Thymus (tissue), 11 donors: ENCODE measurements at regions not wholly inside any gene's neighbourhood (a gene's known extent, or its start where the extent isn't known, plus 50 kb on each side); places are given as distances from the start of the nearest gene placed in this dataset.
"Not testable (repeated sequence)": the region's sequence is repeated elsewhere in the genome, so short reads cannot be mapped to it uniquely, and the experiment has no call there.

ENCODE experiments used
- DNase-seq, 9 donors: peaks; one replicate each; pipeline ENCODE4 v3.0.0-alpha.2; 2013; ENCODE audit warnings: low spot score in 9 of 9, low read depth in 6 of 9, missing footprints in 1 of 9
- H3K27ac ChIP-seq, 2 donors: one replicate each; pipeline ENCODE4 v1.5.1; 2013; ENCODE audit warnings: control low read depth in 1 of 2, low read depth in 1 of 2, low read length in 1 of 2, mild to moderate bottlenecking in 1 of 2, moderate library complexity in 1 of 2
- H3K27me3 ChIP-seq, 2 donors: one replicate each; pipeline ENCODE4 v1.5.1; 2013; ENCODE audit warnings: low read length in 1 of 2; ENCODE audit not compliant: control insufficient read depth in 2 of 2, insufficient read depth in 1 of 2
- H3K36me3 ChIP-seq, 2 donors: one replicate each; pipeline ENCODE4 v1.5.1; 2013; ENCODE audit warnings: low read length in 1 of 2, mild to moderate bottlenecking in 1 of 2, moderate library complexity in 1 of 2; ENCODE audit not compliant: control insufficient read depth in 2 of 2, insufficient read depth in 2 of 2
- H3K4me1 ChIP-seq, 2 donors: one replicate each; pipeline ENCODE4 v1.5.1; 2013; ENCODE audit warnings: low read length in 2 of 2; ENCODE audit not compliant: control insufficient read depth in 2 of 2, insufficient read depth in 2 of 2
- H3K4me3 ChIP-seq, 2 donors: one replicate each; pipeline ENCODE4 v1.5.1; 2013; ENCODE audit warnings: low read length in 2 of 2, control low read depth in 1 of 2, mild to moderate bottlenecking in 1 of 2
- H3K9me3 ChIP-seq, 2 donors: one replicate each; pipeline ENCODE4 v1.5.1; 2013; ENCODE audit warnings: low read length in 1 of 2, mild to moderate bottlenecking in 1 of 2; ENCODE audit not compliant: control insufficient read depth in 2 of 2, insufficient read depth in 1 of 2
- WGBS: extraction: QIAGEN DNeasy Blood & Tissue Kit; methylation state at CpG from one replicate; pipeline ENCODE4 v1.1.7; 2013; 5-methylcytosine and 5-hydroxymethylcytosine counted together
- donor health status: healthy.

- Histone ChIP-seq H3K4me3 (no peak overlapping the region), H3K9me3 (no peaks in the 10 kb centered on the region), H3K36me3 (no peaks in the 10 kb centered on the region), H3K27me3 (no peaks in the 10 kb centered on the region), H3K4me1 (no peaks in the 10 kb centered on the region), H3K27ac (no peak overlapping the region)
- no peak for DNase-seq
- WGBS = 97% methylated on average over 1 of the region's 1 CpG
Measured at GRCh38 chr1:207256869-207257268, 64.6 kb upstream of the CD55 start.

DNA sequence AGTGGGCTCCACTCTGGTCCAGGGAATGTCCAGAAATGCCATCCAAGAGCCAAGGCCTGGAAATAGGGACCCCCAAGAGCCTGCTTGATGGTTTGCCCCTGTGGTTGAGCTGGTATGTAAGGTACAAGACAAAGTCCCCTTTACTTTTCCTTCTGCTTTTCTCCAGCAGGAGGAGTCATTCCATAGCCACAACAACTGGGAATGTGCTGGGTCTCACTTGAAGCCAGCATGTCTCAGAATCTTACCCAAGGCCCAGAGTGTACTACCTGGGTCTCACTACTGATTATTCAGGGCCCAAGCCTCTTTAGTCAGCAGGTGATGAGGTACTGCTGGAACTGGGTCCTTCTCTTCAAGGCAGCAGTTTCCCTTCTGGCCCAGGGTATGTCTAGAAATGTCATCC is 62.1 kb upstream of the CD55 start:
- DNase-seq = no peak
- no peak overlapping the region for H3K4me3 ChIP-seq
- H3K36me3 ChIP-seq = no peaks in the 10 kb centered on the region

DNA sequence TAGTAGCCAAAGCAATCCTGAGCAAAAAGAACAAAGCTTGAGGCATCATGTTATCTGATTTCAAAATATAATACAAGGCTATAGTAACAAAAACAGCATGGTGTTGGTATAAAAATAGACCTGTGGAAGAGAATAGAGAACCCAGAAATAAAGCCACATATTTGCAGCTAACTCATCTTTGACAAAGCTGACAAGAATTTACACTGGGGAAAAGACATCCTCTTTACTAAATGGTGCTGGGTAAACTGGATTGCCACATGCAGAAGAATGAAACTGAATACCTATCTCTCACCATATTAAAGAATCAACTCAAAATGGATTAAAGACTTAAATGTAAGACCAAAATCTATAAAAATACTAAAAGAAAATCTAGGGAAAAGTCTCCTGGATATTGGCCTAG is 59.5 kb upstream of the CD55 start:
- H3K27ac ChIP-seq = no peak overlapping the region
- no peaks in the 10 kb centered on the region for H3K4me1 ChIP-seq
- no peak overlapping the region for H3K4me3 ChIP-seq
- H3K36me3 ChIP-seq = no peaks in the 10 kb centered on the region
- H3K27me3 ChIP-seq = no peaks in the 10 kb centered on the region
- H3K9me3 ChIP-seq = no peaks in the 10 kb centered on the region
- DNase-seq = no peak

More for the DNA sequence above, 62.1 kb upstream of the CD55 start:
- H3K27me3 ChIP-seq = no peaks in the 10 kb centered on the region
- no peaks in the 10 kb centered on the region for H3K4me1 ChIP-seq
- no peaks in the 10 kb centered on the region for H3K9me3 ChIP-seq
- no peak overlapping the region for H3K27ac ChIP-seq

GRCh38 chr1:207262891-207263290 is 58.6 kb upstream of the CD55 start:
- not testable (repeated sequence) for H3K4me1 ChIP-seq, H3K4me3 ChIP-seq, H3K9me3 ChIP-seq, DNase-seq, H3K36me3 ChIP-seq, H3K27me3 ChIP-seq, H3K27ac ChIP-seq
- 99% methylated on average over 3 of the region's 3 CpGs for WGBS

DNA sequence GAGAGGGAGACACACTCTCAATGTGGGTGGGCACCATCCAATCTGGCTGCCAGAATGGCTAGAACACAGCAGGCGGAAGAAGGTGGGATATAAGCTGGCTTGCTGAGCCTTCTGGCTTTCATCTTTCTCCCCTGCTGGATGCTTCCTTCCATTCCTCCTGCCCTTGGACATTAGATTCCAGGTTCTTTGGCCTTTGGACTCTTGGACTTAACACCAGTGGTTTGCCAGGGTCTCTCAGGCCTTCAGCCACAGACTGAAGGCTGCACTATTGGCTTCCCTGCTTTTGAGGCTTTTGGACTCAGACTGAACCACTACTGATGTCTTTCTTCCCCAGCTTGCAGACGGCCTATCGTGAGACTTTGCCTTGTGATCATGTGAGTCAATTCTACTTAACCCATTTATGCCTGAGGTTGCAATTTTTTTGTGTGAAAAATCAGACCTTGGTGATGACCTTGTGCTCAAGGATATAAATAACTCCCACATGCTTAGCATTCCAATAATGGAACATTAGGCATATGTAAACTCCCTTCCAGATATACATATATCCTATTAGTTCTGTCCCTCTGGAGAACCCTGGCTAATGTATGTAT is 56.7 kb upstream of the CD55 start:
- WGBS = 91% methylated on average over 3 of the region's 3 CpGs
- H3K36me3 ChIP-seq = no peaks in the 10 kb centered on the region
- H3K4me3 ChIP-seq = no peak overlapping the region
- no peak for DNase-seq
- H3K27ac ChIP-seq = no peak overlapping the region
- H3K9me3 ChIP-seq = no peaks in the 10 kb centered on the region
- no peaks in the 10 kb centered on the region for H3K27me3 ChIP-seq
- no peaks in the 10 kb centered on the region for H3K4me1 ChIP-seq

- no peak for DNase-seq
- no peaks in the 10 kb centered on the region for H3K27me3 ChIP-seq
- WGBS = 96% methylated on average over 1 of the region's 1 CpG
Measured at GRCh38 chr1:207268337-207268736, 53.1 kb upstream of the CD55 start.

DNA sequence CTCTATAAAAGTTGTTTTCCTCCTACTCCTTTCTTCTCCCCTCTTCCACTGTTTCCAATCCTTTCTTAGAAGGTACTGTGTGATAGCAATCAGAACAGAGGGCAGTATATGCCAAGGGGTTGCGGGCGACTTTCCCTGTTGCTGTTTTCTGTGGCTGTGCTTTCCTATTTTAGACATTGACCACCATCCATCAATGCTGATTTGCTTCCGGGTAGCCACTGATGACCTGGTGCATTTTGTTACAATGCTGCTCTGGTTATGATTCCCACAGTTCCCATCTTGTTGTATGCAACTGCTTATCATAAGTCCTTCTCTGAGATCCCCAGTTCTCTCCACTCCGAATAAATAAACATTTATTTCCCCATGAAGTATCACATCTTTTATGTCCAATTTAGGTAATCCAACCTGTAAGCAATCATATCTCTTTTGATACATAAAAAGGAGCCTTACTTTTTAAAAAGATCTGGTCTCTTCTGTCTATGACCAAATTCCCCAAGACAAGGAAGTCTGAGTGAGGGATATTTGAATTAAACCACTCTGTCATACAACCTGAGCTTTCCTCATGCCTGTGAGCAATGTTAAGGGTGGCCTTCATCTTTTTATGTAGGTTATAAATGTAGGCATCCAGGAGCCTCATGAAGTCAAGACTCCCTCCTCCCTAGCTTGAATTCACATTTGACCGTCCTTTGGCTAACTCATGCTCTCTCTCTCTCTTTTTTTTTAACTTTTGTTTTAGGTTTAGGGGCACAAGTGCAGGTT is 52.5 kb upstream of the CD55 start:
- WGBS = 96% methylated on average over 5 of the region's 5 CpGs

More at GRCh38 chr1:207268337-207268736, 53.1 kb upstream of the CD55 start:
- H3K4me1 ChIP-seq = no peaks in the 10 kb centered on the region
- H3K9me3 ChIP-seq = no peaks in the 10 kb centered on the region
- H3K4me3 ChIP-seq = no peak overlapping the region
- no peak overlapping the region for H3K27ac ChIP-seq
- H3K36me3 ChIP-seq = no peaks in the 10 kb centered on the region

More for the DNA sequence above, 52.5 kb upstream of the CD55 start:
- no peak overlapping the region for H3K27ac ChIP-seq
- no peak overlapping the region for H3K4me3 ChIP-seq
- H3K27me3 ChIP-seq = no peaks in the 10 kb centered on the region
- H3K36me3 ChIP-seq = no peaks in the 10 kb centered on the region
- no peaks in the 10 kb centered on the region for H3K9me3 ChIP-seq
- DNase-seq = no peak
- H3K4me1 ChIP-seq = no peaks in the 10 kb centered on the region
